Neural progenitor cell (in vitro differentiated cells): ENCODE measurements at regions not wholly inside any gene's neighbourhood (a gene's known extent, or its start where the extent isn't known, plus 50 kb on each side); places are given as distances from the start of the nearest gene placed in this dataset.

Experiments used
- DNase-seq: peaks from one replicate; pipeline ENCODE4 v3.0.0-alpha.2; 2016; ENCODE audit warnings: low spot score
- H2AFZ ChIP-seq: fragments of 200-600 bp; sonication (generic); replicated peaks from 2 replicates; pipeline ENCODE4 v1.6.1; 2016; ENCODE audit warnings: antibody characterized with exemption
- H3F3A ChIP-seq: fragments of 200-600 bp; sonication (generic); 2 replicates; pipeline ENCODE4 v1.6.1; 2016; ENCODE audit warnings: antibody characterized with exemption, low read depth
- H3K27ac ChIP-seq: fragments of 200-600 bp; sonication (generic); 2 replicates; pipeline ENCODE4 v1.5.1; 2016; ENCODE audit warnings: mild to moderate bottlenecking
- H3K27me3 ChIP-seq: fragments of 200-600 bp; sonication (generic); 2 replicates; pipeline ENCODE4 v1.6.1; 2016; ENCODE audit warnings: mild to moderate bottlenecking, moderate library complexity
- H3K36me3 ChIP-seq: fragments of 200-600 bp; sonication (generic); 2 replicates; pipeline ENCODE4 v1.5.1; 2016
- H3K4me1 ChIP-seq: fragments of 200-600 bp; sonication (generic); 2 replicates; pipeline ENCODE4 v1.6.1; 2016; ENCODE audit warnings: mixed run types
- H3K4me2 ChIP-seq: fragments of 200-600 bp; sonication (generic); 2 replicates; pipeline ENCODE4 v1.6.1; 2016
- H3K4me3 ChIP-seq: fragments of 200-600 bp; sonication (generic); 2 replicates; pipeline ENCODE4 v1.5.1; 2016
- H3K79me2 ChIP-seq: fragments of 200-600 bp; sonication (generic); 2 replicates; pipeline ENCODE4 v1.6.1; 2016; ENCODE audit warnings: low read depth
- H3K9ac ChIP-seq: fragments of 200-600 bp; sonication (generic); 2 replicates; pipeline ENCODE4 v1.6.1; 2016
- H3K9me3 ChIP-seq: fragments of 200-600 bp; sonication (generic); 2 replicates; pipeline ENCODE4 v1.5.1; 2016; ENCODE audit warnings: low read depth
- H4K20me1 ChIP-seq: fragments of 200-600 bp; sonication (generic); 2 replicates; pipeline ENCODE4 v1.6.1; 2016; ENCODE audit warnings: low read depth
- H3K27ac Mint-ChIP-seq: 3 replicates; pipeline ENCODE4 v1.8.0; 2021; ENCODE audit warnings: mixed read lengths
- H3K27me3 Mint-ChIP-seq: 2 replicates; pipeline ENCODE4 v1.8.0; 2022; ENCODE audit warnings: low read depth, mild to moderate bottlenecking, inconsistent platforms, moderate library complexity, mixed read lengths; ENCODE audit not compliant: insufficient read depth
- H3K36me3 Mint-ChIP-seq: 3 replicates; pipeline ENCODE4 v1.8.0; 2021; ENCODE audit warnings: mixed read lengths
- H3K4me1 Mint-ChIP-seq: 3 replicates; pipeline ENCODE4 v1.8.0; 2021; ENCODE audit warnings: mixed read lengths
- H3K4me3 Mint-ChIP-seq: 3 replicates; pipeline ENCODE4 v1.8.0; 2021; ENCODE audit warnings: mild to moderate bottlenecking, moderate library complexity, mixed read lengths
- H3K9me3 Mint-ChIP-seq: 3 replicates; pipeline ENCODE4 v1.8.0; 2020; ENCODE audit warnings: mixed read lengths
- CTCF ChIP-seq: fragments of 200-600 bp; sonication (generic); IDR thresholded peaks from 2 replicates; pipeline ENCODE4 v1.5.1; 2017; ENCODE audit warnings: antibody characterized with exemption, mild to moderate bottlenecking
- EZH2 ChIP-seq: fragments of 200-600 bp; sonication (generic); IDR thresholded peaks from 2 replicates; pipeline ENCODE4 v1.6.1; 2017; ENCODE audit warnings: antibody characterized with exemption, mild to moderate bottlenecking, moderate library complexity
- EZH2phosphoT487 ChIP-seq: fragments of 200-600 bp; sonication (generic); IDR thresholded peaks from 2 replicates; pipeline ENCODE4 v1.6.1; 2017; ENCODE audit warnings: antibody characterized with exemption

- Histone ChIP-seq H3K36me3 (no peaks in the 10 kb centered on the region), H3K27ac (no peak overlapping the region), H3K9ac (no peak overlapping the region), H3F3A (no peaks in the 10 kb centered on the region), H4K20me1 (no peaks in the 10 kb centered on the region), H2AFZ (peak overlapping the region; percentile 40), H3K4me2 (no peak overlapping the region), H3K27me3 (no peaks in the 10 kb centered on the region), H3K4me1 (no peaks in the 10 kb centered on the region), H3K9me3 (no peaks in the 10 kb centered on the region), H3K79me2 (no peaks in the 10 kb centered on the region), H3K4me3 (no peak overlapping the region)
- no peaks in the 10 kb centered on the region for H3K36me3 Mint-ChIP-seq
- DNase-seq: no peak
- H3K4me3 Mint-ChIP-seq: no peak overlapping the region
- no peaks in the 10 kb centered on the region for H3K27me3 Mint-ChIP-seq
- peaks cover 2% of the 10 kb centered on the region for H3K9me3 Mint-ChIP-seq
- TF ChIP-seq EZH2 (no peak), EZH2phosphoT487 (no peak), CTCF (no peak)
- no peak overlapping the region for H3K27ac Mint-ChIP-seq
- no peaks in the 10 kb centered on the region for H3K4me1 Mint-ChIP-seq
Measured at GRCh38 chr5:103883143-103883542, 320.6 kb upstream of the NUDT12 start.

GRCh38 chr5:103881560-103881959, 319.0 kb upstream of the NUDT12 start:
- no peaks in the 10 kb centered on the region for H3K36me3 ChIP-seq
- H3K9me3 Mint-ChIP-seq: peaks cover under 1% of the 10 kb centered on the region
- no peak for TF ChIP-seq EZH2phosphoT487
- no peak for TF ChIP-seq CTCF
- TF ChIP-seq EZH2: no peak
- H3K4me2 ChIP-seq: no peak overlapping the region
- no peaks in the 10 kb centered on the region for H3K36me3 Mint-ChIP-seq
- H3K27ac ChIP-seq: no peak overlapping the region
- H3K9ac ChIP-seq: no peak overlapping the region
- no peak for DNase-seq
- no peaks in the 10 kb centered on the region for H3K9me3 ChIP-seq
- H2AFZ ChIP-seq: no peak overlapping the region
- H3F3A ChIP-seq: no peaks in the 10 kb centered on the region
- H3K4me3 Mint-ChIP-seq: no peak overlapping the region
- H4K20me1 ChIP-seq: no peaks in the 10 kb centered on the region
- no peaks in the 10 kb centered on the region for H3K79me2 ChIP-seq
- H3K4me1 ChIP-seq: no peaks in the 10 kb centered on the region
- no peaks in the 10 kb centered on the region for H3K27me3 ChIP-seq
- no peak overlapping the region for H3K4me3 ChIP-seq
- H3K4me1 Mint-ChIP-seq: no peaks in the 10 kb centered on the region
- H3K27me3 Mint-ChIP-seq: no peaks in the 10 kb centered on the region
- H3K27ac Mint-ChIP-seq: no peak overlapping the region

GRCh38 chr5:103867857-103868598, 305.4 kb upstream of the NUDT12 start:
- no peaks in the 10 kb centered on the region for H3K4me1 ChIP-seq
- peaks cover 4% of the 10 kb centered on the region for H3K27me3 Mint-ChIP-seq
- no peak overlapping the region for H3K9ac ChIP-seq
- no peaks in the 10 kb centered on the region for H3K4me1 Mint-ChIP-seq
- no peaks in the 10 kb centered on the region for H3K9me3 ChIP-seq
- H3K27ac Mint-ChIP-seq: no peak overlapping the region
- no peak overlapping the region for H3K4me3 ChIP-seq
- DNase-seq: no peak
- no peak overlapping the region for H3K27ac ChIP-seq
- no peaks in the 10 kb centered on the region for H3F3A ChIP-seq
- H4K20me1 ChIP-seq: no peaks in the 10 kb centered on the region
- peak overlapping the region; percentile 68 for H2AFZ ChIP-seq
- TF ChIP-seq EZH2: no peak
- TF ChIP-seq CTCF: no peak
- no peak for TF ChIP-seq EZH2phosphoT487
- no peaks in the 10 kb centered on the region for H3K36me3 ChIP-seq
- peaks cover 2% of the 10 kb centered on the region for H3K9me3 Mint-ChIP-seq
- no peaks in the 10 kb centered on the region for H3K27me3 ChIP-seq
- no peaks in the 10 kb centered on the region for H3K79me2 ChIP-seq
- H3K4me2 ChIP-seq: no peak overlapping the region
- H3K4me3 Mint-ChIP-seq: no peak overlapping the region
- H3K36me3 Mint-ChIP-seq: no peaks in the 10 kb centered on the region
